ENCODE measurements at regions not wholly inside any gene's neighbourhood (a gene's known extent, or its start where the extent isn't known, plus 50 kb on each side); places are given as distances from the start of the nearest gene placed in this dataset.

- TF ChIP-seq POLR2A (IDR thresholded peaks at IDR 0.05) = no peak
- no peak for TF ChIP-seq CTCF (IDR thresholded peaks at IDR 0.05)
Observed at GRCh38 chr14:97788364-97788763, 991.2 kb downstream of the VRK1 start.
